ENCODE measurements at regions not wholly inside any gene's neighbourhood (a gene's known extent, or its start where the extent isn't known, plus 50 kb on each side); places are given as distances from the start of the nearest gene placed in this dataset.

DNA sequence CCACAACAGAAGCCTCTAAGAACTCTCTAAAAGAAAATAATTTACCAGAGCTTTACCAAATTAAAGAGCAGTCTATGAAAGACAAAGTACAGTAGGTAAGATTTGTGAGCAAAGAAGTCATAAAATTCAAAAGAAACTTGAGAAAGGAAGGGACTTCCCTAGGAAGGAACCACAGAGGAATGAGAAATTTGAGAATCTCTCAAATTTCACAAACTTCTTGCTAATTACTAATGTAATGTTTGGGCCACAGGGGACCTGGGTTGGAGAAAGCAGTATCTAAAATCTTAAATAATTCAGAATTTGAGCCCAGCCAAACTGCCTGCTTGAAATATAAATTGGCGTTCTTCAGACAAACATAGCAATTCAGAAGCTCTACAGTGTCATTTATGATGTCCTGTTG, 225.0 kb upstream of the PRR16 start:
- no peak for TF ChIP-seq POLR2AphosphoS5 (IDR thresholded peaks at IDR 0.05; ENCODE audit: low read depth, low read length)
- TF ChIP-seq YY1 (IDR thresholded peaks at IDR 0.05; ENCODE audit: low read depth): no peak
- no peak for TF ChIP-seq JUND (IDR thresholded peaks at IDR 0.05)
